GM19467 (cell line): ENCODE measurements at regions not wholly inside any gene's neighbourhood (a gene's known extent, or its start where the extent isn't known, plus 50 kb on each side); places are given as distances from the start of the nearest gene placed in this dataset.
"Not testable (repeated sequence)": the region's sequence is repeated elsewhere in the genome, so short reads cannot be mapped to it uniquely, and the experiment has no call there.

Experiments used
- ATAC-seq: cut with Tn5 transposase; IDR thresholded peaks from one replicate; pipeline ENCODE4 v1.9.1; 2021; ENCODE audit warnings: mild to moderate bottlenecking, moderate library complexity; ENCODE audit not compliant: unreplicated experiment

DNA sequence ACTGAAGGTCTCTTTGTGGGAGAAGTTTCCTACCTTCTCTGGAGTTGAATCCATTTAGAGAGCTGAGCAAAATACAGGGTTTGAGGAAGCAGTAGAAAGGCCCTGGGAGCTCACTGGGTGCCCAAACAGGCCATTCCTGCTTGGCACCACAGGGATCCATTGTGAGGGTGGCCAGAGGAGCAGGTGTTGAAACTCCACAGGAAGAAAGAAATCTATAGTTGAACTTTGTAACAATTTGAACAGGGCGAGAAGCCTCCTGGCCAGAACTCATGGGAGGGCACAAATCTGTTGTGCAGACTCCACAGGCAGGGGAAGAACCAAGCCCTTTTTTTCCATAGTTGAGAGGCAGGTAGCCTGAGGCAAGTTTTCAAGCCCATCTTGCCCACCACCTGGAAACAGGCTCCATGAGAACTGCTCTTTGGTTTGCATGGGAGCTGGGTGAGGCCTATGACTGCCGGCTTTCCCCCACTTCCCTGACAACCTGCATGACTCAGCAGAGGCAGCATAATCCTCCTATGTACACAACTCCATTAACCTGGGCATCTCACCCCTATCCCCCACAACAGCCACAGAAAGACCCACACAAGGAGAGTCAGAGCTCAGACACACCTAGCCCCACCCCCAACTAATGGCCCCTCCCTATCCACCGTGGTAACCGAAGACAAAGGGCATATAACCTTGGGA, 1053.0 kb downstream of the TSN start:
- no peak for ATAC-seq

DNA sequence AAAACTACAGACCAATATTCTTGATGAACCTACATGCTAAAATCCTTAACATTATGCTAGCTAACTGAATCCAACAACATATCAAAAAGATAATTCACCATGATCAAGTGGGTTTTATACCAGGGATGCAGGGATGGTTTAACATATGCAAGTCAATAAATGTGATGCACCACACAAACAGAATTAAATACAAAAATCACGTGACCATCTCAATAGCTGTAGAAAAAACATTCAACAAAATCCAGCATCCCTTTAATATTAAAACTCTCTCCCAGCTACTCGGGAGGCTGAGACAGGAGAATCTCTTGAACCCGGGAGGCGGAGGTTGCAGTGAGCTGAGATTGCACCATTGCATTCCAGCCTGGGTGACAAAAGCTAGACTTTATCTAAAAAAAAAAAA, 1056.8 kb downstream of the TSN start:
- not testable (repeated sequence) for ATAC-seq

DNA sequence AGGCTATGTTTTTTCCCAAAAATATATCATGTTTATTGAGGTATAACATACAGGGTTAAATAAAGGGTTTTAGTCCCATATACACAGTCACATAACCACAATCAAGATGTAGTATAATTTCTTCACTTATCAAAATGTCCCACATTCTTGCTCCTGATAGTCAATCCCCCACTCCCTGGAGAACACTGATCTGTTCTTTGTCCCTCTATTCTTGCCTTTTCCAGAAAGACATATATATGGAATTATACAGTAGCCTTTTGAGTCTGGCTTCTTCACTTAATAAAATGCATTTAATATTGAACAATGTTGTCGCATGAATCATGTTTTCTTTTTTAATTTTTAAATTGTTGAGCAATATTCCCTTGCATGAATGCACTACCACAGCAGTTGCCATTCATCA, 1059.7 kb downstream of the TSN start:
- ATAC-seq, result no peak

DNA sequence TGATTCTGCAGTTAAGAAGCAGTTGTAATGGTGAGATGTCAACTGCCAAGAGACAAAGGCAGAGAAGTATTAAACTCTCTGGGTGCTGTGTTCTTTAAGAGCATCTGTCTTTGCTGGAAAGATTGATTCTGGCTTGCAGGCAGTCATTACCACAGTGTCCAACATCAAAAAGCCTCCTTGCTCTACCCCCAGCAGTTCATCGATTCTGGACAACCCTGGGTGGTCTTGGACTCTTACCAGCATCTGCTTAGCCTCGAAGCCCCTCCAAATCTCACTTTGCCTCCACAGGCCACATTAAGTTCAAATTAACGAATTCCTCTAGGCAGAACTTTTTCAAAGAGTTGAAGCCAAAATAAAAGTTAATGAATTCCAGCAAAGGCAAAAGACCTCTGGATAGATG, 1061.4 kb downstream of the TSN start:
- ATAC-seq, result no peak

DNA sequence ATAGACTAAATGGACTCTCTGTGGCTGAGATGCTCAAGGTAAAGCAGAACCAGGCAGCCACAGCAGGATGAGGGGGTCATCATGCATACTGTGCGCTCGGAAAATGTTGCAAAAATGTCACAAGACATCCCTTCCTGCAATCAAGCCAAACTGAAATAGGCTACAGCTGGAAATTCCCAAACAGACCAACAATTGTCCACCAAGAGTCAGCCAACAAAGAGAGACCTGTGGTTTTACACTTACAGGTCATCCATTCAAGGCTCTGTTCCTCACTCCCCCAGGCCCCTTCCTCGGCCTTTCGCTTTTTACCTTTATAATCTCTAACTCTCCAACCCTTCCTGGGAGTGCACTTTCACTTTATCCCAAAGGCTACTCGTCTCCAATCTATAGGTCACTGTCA, 1066.9 kb downstream of the TSN start:
- no peak for ATAC-seq

DNA sequence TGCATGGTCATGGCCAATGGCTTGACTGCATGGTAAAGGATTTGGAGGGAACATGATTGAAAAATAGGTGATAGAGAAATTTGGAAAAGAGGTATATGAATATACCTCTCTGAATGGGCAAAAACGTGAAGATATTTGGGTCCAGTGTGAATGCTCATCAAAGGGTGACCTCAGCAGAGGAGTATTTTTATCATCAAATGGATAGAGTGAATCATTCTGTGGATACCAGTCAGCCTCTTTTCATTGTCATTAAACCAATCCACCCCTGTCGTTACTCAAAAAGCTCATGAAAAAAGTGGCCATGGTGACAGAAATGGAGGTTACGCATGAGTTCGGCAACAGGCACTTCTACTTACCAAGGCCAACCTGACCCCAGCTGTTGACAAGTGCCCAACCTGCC, 1074.7 kb downstream of the TSN start:
- ATAC-seq, result no peak

DNA sequence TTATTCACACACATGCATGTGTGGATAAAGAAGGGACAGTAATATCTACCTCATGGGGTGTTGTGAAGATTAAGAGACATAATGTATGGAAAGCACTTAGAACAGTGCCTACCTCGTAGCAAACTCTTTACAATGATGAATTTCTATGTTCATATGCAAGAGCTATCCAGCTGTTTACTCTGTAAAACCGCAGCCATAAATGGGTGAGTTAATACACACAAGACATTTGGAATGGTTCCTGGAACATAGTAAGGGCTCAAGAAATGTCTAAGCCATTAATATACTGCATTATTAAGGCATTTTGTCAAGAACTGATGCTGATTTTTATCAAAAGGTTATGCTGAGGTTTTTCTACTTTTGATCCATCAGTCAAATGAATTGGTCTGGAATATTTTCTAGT, 1076.2 kb downstream of the TSN start:
- ATAC-seq, result no peak

DNA sequence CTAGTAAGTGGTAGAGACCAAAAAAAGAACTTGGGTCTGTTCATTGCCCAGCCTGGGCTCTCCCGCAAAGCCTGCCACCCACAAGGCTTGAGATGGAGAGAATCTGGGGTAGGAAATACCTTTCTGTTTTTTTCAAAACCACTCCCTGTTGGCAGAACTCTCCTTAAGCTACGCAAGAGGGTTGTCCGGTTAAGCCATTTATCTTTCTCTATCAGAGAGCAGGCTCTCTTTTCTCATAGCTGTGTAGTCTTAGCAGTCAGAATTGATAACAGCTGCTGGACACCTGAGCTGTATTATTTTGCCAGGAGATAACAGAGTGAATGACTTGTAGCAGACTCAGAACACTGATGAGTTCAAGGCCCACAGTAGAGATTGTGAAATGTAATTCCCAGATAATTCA, 1088.1 kb downstream of the TSN start:
- ATAC-seq, result no peak

DNA sequence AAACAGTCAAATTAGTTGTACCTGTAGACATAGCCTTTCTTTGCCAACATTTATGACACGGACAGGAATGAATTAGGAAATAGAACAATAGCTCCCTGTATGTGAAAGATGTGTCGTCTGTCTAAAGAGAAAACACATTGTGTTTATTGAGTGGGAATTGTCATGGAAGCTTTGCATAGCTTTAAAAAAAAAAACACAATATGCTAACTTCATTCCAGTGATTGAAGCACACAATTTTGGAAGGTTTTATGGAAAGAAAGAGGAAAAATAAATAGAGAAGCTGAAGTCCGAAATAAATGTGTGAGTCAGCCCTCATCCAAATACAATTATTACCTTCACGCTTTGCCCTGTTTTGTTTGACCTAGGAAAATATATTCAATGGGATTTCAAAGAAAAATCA, 1095.7 kb downstream of the TSN start:
- ATAC-seq, result no peak

DNA sequence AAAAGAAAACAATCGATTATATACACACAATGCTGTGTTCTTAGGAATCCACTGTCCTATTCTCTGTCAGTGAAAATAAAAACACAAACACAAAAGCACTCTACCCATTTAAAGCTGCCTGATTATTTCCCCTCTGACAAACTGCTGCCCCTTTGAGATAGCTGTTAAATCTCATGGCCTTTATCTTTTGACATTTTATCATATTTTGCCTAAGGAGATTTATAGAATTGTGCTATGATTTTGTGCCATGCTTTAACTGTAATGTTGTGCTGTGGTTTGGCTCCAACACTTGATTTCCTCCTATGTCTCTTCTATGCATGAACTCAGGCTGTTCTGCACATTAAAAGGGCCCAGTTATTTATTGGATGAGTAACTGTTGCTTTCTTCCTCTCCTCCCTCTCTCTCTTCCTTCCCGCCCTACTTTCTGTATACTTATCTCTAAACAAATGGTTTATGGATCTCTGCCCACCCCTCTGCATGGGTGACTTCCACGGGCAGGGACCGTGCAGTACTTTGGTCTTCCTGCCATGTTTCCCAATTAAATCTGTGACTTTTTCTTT, 1096.6 kb downstream of the TSN start:
- no peak for ATAC-seq

DNA sequence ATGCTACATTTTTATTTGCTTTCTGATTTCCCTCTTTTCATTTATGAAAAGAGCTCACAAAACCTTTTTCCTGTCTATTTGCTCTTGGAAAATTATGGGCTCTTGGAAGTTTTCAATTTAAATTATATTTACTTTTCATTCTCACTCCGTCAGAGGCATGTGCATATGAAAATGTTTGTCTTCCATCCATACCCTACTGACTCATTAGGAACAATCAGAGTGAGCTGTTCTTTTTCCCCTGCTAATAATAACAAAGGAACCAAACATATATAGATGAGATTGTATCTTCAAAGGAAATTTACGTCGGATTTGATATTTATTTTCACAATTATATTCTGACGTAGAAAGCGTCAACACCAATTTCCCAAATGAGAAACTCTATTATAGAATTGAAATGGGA, 1101.2 kb downstream of the TSN start:
- no peak for ATAC-seq

DNA sequence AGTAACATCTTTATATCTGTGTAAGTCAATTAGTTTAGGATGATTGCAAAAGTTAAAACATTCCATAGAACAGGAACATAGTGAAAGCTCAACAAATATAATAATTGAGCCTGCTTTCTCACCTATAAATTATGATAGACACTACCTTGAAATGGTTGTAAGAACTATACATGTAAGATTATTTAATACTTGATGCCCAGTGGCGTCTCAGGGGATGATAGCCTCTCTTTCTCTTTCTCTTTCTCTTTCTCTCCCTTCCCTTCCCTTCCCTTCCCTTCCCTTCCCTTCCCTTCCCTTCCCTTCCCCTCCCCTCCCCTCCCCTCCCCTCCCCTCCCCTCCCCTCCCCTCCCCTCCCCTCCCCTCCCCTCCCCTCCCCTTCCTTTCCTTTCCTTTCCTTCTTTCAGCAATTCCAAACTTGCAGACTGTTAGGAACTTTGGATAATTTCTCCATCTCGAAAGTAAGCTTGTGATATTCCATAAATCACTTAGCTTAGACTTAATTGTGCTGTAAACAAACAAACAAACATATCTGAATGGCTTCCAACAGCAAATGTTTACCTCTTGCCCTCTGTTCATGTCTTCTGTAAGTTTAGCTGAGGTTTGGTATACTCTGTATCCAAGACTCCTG, 1102.7 kb downstream of the TSN start:
- no peak for ATAC-seq

DNA sequence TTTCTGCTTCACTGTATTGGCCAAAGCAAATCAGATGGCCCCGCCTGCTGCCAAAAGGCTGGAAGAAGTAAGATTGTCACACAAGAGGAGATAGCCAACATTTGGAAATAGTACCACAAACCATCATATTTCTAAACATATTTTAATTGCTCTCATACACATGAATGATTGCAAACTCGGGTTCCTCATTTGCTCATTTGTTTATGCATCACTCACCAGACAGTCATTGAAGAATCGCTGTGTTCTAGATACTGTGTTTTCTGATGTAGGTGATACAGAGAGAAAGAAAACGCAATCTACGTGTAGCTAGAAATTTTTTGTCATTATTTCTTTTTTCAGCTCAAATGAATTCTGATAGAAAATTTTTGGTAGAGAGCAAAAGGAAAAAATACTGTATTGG, 1103.4 kb downstream of the TSN start:
- no peak for ATAC-seq

DNA sequence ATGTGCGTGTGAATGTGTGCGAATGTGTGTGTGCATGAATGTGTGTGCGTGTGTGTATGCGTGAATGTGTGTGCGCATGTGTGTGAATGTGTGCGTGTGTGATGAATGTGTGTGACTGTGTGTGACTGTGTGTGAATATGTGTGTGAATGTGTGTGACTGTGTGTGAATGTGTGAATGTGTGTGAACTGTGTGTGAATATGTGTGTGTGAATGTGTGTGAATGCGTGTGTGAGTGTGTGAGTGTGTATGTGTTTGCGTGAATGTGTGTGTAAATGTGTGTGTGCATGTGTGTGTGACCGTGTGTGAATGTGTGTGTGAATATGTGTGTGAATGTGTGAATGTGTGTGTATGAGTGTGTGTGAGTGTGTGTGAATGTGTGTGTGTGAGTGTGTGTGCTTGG, 1103.8 kb downstream of the TSN start:
- ATAC-seq, result no peak

DNA sequence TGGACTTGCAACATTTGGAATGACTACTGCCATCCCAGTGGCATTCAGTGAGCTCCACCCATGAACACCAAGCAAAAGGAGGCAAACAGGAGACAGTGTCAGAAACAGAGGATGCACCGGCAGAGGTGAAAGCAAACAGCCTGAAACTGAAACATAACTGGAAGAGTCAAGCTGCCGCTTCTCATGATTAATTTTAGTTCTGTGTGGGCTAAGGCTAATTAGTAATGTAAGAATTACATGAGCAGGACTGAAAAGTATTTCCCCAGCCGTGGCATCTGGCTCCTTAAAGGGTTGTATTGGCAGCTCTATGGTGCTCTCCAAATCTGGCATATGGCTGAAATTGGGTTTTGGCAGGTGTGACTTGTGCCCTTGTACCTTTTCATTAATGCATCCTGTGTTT, 1108.1 kb downstream of the TSN start:
- ATAC-seq, result peak; percentile 59

DNA sequence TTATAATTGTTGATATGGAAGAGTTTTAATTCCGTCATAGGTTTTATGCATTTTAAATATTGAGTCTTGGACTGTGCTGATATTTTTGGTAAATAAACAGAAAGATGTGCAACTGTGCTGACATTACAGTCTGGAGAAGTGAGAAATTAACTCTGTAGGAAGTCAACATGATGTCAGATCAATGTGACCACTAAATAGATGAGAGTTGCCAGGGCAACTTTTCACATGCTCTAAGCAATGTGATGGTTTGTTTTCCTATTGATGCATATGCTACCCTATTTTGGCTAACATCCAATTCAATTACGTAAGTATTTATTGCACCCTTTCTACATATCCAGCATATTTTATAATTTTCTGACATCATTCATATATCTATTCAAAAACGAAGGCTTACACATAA, 1109.3 kb downstream of the TSN start:
- no peak for ATAC-seq

DNA sequence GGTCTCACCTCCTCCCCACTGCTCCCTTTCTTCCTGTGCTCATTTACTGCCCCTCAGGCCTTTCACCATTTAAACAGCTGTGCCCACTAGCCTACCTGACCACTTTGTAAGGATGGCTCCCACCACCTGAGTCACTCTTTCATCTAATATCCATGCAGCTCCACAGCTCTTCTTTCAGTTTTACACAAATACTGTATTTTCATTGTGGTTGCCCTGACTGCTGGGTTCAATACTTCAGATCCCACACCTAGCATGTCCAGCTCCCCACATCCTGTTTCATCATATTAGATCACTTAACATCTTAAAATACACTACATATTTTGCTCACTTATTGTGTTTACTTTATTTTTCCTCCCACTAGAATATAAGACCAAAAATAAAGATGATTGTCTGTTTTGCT, 1110.6 kb downstream of the TSN start:
- ATAC-seq, result no peak

DNA sequence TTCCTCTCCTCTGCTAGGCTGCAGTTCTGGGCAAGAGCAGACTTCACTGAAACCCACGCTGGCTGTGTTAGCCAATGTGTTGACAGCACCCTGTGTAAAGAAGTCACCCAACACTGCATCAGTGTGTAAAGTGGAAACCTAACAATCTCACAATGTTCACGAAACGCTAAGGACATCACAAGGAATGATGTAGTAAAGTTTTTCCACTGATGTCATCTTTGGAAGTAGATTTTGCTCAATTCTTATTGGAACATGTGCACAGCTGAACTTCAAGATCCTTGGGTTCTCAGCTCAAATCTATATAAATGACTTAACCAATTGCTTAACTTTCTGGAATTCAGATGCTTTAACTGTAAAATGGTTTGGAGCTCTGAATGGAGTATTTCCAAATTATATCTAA, 1112.5 kb downstream of the TSN start:
- ATAC-seq, result no peak

DNA sequence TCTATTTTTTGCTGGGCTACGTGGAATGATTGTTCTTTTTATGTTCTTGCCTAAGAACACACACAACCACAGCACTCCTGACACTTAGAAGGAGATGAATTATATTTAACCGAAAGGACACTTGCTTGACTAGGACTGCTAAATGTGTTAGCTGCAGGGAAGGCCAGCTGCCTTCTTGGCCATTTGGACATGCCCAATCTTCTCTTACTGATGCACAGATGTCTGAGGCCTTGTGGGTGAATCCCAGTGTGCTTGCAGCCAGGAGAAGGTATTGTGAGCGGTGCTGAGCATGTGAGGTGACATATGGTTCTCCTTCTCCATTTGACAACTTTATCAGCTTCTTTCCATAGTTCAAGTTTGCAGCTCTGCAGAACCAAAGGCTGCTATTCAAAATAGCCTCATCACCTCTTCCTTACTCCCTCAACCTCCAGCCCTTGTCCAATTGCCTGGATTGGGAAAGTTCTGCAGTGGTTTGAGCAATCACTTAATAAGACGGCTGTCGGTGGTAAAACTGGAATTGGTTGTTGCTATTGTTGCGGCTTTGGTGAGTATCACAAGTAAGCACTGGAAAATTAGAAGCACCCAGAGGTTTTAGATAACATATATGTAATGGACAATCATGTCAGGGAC, 1113.3 kb downstream of the TSN start:
- no peak for ATAC-seq

DNA sequence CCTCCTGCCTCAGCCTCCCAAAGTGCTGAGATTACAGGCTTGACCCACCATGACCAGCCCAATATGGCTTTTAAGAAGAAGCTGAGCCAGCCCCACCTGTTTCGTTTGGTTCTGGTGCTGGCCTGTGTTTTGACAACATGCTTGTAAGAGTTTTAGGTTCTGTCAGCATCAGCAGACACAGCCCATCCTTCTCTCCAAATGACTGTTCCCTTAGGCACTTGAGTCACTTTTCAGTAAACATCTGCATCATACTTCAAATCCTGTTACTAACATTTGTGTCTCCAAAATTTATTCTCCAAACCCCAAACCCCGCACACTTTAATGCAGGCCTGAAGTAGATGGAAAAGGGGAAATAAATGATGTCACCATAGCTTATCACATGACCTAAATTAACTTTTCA, 1118.5 kb downstream of the TSN start:
- ATAC-seq, result no peak

DNA sequence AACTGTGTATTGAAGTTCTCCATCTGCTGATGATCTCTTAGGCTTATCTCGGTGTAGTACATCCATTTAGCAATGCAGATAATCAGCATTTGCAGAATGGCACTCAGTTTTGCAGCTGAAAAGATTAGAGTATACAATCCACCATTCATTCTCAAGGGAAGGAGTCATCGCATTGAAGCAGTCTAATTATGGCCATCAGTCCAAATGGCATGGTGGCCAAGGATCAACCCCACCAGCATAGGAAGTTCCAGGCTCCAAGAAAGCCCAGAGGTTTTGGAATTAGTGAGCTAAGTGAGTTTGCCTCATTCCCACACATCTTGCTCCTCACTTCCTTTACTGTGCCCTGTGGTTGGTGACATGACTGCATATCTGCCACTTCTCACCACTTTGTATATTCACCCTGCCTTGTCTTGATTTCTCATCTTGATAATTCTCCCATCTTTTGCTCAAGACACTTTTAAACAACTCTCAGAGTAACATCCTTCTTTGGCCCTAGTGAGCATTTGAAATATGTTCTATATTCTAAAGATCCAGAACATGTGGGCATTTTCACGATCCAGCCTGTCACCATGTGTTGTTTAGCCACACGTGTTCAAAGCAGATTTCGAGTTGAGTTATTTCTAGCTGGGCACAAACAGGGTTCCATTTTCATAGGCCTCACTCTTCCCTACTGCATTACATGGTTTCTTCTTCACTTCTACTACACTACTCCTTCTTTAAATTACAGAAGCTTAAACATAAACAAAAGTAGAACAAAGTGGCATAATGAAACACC, 1119.8 kb downstream of the TSN start:
- no peak for ATAC-seq

DNA sequence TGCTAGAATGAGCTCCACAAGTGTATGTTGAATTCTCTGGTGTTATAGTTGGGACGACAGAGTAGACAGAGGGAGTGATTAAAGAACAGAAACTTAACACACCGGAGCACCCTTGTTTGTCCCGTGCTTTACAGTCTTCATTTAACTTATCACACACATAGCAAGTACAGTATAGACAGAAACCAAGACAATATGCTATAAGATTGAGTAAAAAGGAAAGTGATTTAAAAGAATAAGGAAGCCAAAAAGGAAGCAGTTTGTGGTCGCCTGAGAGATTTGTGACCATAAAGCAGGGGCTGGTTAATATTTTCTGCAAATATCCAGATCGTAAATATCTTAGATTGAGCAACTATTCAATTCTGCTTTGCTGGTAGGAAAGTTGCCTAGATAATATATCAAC, 1128.4 kb downstream of the TSN start:
- no peak for ATAC-seq
